NCI-H510A treated with DMSO at 0.1 percent for 48 hours (cell line): ENCODE measurements at regions not wholly inside any gene's neighbourhood (a gene's known extent, or its start where the extent isn't known, plus 50 kb on each side); places are given as distances from the start of the nearest gene placed in this dataset.
A peak's percentile ranks its signal among the peaks of the same experiment; 100 is the strongest.
"Not testable (repeated sequence)": the region's sequence is repeated elsewhere in the genome, so short reads cannot be mapped to it uniquely, and the experiment has no call there.

Experiments
- DNase-seq: peaks from one replicate; lab custom pipeline; 2025; lab: John Stamatoyannopoulos, UW

DNA sequence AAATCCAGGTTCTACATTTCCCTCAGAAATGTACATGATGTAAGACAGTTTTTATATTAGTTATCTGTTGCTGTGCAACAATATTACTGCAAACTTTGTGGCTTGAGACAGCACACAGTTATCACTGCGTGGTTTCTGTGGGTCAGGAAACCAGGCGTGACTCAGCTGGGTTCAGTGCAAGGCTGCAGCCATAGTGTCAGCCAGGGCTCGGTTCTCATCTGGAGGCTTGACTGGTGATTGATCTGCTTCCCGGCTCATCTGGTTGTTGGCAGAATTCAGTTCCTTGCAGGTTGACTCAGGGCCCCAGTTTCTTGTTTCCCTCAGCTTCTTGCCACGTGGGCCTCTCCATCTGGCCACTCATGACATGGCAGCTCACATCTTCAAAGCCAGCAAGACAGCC, 146.8 kb upstream of the ROPN1B start:
- DNase-seq = not testable (repeated sequence)

DNA sequence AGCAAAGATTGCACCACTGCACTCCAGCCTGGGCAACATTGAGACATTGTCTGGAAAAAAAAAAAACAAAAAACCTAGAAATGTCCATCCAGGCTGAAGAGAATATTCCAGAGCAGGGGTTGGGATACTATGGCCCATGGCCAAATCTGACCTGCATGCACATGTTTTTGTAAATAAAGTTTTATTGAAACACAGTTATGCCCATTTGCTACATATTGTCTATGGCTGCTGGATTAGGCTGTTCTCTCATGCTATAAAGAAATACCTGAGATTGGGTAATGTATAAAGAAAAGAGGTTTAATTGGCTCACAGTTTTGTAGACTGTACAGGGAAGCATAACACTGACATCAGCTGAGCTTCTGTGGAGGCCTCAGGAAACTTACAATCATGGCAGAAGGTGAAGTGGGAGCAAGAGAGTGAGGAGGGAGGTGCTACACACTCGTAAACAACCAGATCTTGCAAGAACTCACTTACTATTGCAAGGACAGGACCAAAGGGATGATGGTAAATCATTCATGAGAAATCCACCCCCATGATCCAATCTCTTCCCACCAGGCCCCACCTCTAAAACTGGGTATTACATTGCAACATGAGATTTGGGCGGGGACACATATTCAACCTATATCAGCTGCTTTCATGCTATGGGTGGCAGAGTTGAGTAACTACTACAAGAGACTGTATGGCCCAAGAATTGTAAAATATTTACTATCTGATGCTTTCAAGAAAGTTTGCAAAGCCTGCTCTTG, 137.8 kb upstream of the ROPN1B start:
- DNase-seq = not testable (repeated sequence)

DNA sequence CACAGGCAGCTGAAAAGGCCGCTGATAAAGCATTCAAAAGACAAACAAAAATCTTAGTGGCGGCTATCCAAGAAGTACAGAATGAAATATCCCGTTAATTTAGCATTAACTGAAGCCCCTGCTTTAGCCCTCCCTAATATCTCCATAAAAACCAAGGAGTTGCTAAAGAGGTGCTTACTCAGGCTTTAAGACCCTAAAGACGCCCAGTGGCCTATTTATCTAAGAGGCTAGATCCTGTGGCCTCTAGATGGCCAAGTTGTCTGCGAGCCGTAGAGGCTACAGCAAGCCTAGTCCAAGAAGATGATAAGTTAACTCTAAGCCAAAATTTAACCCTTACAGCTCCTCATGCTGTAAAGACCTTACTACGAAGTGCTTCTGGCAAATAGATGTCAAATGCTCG, 133.4 kb upstream of the ROPN1B start:
- DNase-seq = not testable (repeated sequence)

DNA sequence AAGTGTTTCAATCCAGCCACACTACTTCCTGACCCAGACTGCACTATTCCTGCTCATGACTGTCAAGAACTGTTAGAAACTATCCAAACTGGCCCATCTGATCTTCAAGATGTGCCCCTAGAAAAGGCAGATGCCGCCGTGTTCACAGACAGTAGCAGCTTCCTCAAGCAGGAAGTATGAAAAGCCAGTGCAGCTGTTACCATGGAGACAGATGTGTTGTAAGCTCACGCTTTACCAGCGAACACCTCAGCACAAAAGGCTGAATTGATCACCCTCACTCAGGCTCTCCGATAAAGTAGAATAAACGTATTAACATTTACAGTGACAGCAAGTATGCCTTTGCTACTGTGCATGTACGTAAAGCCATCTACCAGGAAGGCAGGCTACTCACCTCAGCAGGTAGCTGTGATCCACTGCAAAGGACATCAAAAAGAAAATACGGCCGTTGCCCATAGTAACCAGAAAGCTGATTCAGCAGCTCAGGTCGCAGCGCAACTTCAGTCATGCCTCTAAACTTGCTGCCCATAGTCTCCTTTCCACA, 132.9 kb upstream of the ROPN1B start:
- DNase-seq = peak; percentile 6

DNA sequence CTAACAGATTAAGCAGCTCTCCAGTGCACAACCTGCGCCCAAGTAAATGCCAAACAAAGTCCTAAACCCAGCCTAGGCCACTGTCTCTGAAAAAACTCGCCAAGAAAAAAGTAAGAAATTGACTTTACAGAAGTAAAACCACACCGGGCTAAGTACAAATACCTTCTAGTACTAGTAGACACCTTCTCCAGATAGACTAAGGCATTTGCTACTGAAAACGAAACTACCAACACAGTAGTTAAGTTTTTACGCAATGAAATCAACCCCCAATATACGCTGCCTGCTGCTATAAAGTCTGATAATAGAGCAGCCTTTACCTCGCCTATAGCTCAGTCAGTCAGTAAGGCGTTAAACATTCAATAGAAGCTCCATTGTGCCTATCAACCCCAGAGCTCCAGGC, 132.2 kb upstream of the ROPN1B start:
- DNase-seq = not testable (repeated sequence)

DNA sequence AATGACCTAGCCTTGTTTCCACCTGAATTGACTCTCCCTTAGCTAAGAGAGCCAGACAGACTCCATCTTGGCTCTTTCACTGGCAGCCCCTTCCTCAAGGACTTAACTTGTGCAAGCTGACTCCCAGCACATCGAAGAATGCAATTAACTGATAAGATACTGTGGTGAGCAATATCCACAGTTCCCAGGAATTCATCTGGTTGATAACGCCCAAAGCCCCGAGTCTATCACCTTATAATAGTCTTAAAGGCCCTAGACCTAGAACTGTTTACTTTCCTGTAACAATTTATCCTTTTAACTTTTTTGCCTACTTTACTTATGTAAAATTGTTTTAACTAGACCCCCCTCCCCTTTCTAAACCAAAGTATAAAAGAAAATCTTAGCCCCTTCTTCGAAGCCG, 130.1 kb upstream of the ROPN1B start:
- not testable (repeated sequence) for DNase-seq

DNA sequence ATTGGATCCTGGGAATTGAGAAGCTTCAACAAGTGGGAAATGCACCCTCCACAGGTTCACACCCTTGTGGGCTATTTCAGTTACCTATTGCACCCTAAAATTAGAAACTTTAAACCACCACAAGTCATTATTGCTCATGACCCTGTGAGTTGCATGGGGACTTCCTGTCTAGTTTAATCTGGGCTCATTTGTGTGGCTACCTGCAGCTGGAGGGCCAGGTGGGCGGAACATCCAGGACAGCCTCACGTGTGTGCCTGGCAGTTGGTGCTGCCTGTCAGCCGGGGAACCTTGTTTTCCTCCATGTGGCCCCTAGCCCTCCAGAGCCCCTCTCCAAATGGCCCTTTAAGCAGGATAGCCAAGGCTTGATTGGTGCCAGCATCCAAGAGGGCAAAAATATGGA, 128.5 kb upstream of the ROPN1B start:
- DNase-seq = not testable (repeated sequence)

DNA sequence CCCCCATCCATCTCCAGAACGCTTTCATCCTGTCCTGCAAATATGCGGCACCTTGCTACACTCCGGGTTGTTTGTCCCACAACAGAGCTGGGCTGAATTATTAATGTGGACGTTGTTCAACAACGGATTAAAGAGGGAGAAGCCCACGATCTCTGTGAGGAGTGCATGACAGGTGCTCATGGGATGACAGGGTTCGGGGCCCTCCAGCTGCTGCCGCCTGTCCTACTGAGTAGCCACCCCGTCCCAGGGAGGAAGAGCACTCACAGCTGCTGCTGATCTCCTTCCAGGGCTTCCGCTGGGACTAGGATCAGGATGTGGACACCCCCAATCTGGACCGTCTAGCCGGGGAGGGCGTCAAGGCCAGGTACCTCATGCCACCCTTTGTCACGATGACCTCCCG, 121.0 kb upstream of the ROPN1B start:
- not testable (repeated sequence) for DNase-seq

DNA sequence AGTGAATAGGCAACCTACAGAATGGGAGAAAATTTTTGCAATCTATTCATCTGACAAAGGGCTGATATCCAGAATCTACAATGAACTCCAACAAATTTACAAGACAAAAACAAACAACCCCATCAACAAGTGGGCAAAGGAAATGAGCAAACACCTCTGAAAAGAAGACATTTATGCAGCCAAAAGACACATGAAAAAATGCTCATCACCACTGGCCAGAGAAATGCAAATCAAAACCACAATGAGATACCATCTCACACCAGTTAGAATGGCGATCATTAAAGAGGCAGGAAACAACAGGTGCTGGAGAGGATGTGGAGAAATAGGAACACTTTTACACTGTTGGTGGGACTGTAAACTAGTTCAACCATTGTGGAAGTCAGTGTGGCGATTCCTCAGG, 114.0 kb upstream of the ROPN1B start:
- DNase-seq = not testable (repeated sequence)

DNA sequence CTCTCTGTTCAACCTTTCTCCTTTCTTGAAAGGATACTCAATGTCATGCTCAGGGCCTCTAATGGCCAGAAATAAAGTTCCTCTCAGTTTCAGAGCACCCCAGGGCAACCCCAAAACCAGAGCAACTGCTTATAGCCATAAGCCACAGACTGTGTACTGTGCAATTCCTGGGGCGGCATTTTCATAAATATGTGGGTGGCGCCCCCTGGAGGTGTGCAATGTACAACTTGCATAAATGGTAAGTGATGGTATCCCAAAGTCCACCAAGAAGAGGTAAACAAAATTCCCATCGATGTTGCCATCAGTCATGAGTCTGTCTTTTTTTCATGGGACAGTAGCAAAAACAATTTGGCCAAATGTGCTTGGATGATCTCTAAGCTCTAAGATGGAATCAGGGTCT, 108.4 kb upstream of the ROPN1B start:
- not testable (repeated sequence) for DNase-seq

DNA sequence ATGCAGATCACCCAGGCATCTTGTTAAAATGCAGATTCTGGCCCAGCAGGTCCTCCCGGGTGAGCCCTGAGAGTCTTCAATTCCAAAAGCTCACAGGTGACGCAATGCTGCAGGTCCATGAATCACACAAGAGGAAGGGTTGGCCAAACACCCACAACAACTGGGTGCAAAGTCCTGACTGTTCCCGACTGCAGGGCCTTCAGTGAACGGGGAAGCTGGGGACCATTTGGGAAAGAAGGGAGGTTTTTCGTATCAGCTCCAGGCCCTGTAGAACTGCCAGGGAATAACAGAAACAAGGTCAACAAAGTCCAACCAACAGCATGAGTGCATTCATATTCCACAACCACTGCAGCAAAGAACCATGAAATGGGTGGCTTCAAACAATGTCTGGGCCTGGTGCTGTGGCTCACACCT, 106.1 kb upstream of the ROPN1B start:
- not testable (repeated sequence) for DNase-seq

DNA sequence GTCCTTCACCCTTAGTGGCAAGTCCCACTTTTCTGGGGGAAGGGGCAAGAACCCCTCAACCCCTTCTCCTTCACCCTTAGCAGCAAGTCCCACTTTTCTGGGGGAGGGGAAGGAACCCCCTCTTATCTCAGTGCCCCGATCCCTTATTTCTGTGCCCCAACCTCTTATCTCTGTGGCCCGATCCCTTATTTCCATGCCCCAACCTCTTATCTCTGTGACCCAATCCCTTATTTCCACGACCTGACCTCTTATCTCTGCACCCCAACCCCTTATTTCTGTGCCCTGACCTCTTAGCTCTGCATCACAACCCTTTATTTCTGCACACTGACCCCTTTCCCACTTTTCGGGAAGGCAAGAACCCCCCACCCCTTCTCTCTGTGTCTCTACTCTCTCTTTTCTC, 104.4 kb upstream of the ROPN1B start:
- not testable (repeated sequence) for DNase-seq

DNA sequence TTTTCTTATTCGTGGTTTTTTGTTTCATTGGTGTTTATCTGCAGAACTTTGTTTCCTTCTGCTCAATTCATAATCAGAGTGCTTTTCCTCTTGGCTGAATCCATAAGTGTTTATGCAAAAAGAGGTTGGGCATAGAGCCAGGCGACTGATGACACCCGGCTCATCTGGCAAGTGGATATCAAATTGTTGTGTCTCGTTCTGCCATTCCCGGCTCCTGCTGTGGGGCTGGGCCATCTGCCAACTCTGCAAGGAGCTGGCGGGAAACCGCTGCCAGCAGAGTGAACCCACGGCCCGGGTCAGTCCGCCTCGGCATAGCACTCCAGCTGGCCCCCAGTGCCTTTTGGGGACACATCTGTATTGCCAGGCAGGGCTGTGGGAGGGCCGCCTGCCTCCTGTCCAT, 83.0 kb upstream of the ROPN1B start:
- DNase-seq = peak; percentile 72

DNA sequence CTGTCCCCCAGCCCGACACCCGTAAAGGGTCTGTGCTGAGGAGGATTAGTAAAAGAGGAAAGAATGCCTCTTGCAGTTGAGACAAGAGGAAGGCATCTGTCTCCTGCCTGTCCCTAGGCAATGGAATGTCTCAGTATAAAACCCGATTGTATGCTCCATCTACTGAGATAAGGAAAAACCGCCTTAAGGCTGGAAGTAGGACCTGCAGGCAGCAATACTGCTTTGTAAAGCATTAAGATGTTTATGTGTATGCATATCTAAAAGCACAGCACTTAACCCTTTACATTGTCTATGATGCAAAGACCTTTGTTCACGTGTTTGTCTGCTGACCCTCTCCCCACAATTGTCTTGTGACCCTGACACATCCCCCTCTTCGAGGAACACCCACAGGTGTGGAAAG, 69.8 kb upstream of the ROPN1B start:
- DNase-seq = not testable (repeated sequence)

DNA sequence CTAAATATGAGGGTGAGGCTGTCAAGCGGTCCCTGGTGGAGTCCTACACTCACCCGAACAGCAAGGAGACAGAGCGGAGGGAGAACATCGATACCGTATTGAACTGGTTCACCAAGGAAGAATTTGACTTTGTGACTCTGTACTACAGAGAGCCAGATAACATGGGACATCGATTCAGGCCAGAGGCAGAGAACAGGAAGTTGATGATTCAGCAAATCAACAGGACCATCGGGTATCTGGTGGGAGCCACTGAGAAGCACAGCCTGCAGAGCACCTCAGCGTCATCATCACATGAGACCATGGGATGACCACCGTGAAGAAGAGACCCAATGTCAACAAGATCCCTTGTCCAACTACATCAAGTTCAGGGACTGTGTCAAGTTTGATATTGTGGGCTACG, 67.5 kb upstream of the ROPN1B start:
- DNase-seq = not testable (repeated sequence)

DNA sequence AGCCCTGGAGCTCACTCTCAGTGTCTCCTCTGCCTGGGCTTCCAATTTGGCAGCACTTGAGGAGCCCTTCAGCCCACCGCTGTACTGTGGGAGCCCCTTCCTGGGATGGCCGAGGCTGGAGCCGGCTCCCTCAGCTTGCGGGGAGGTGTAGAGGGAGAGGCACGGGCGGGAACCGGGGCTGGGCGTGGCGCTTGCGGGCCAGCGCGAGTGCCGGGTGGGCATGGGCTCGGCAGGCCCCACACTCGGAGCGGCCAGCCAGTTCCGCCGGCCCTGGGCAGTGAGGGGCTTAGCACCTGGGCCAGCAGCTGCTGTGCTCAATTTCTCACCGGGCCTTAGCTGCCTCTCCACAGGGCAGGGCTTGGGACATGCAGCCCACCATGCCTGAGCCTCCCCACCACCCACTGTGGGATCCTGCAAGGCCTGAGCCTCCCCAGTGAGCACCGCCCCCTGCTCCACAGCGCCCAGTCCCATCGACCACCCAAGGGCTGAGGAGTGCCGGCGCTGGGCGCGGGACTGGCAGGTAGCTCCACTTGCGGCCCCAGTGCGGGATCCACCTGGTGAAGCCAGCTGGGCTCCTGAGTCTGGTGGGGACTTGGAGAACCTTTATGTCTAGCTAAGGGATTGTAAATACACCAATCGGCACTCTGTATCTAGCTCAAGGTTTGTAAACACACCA, 65.1 kb upstream of the ROPN1B start:
- not testable (repeated sequence) for DNase-seq

DNA sequence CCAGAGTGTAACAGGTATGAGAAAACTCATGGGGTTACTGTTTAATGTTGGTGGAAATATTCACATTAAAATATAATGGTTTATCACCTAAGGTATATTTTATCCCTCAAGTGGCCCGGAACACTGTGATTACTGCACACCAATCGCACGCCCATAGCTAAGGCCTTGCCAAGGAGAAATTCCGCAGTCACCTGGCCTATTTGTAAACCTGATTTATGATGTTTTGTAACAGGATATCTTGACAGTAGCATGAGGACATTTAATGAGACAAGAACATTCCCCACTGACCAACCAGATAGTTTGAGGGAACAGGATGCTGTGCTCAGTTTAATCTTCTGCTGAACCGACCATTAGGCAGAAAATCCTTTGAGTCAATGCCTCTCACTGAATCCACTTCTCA, 61.7 kb upstream of the ROPN1B start:
- DNase-seq = peak; percentile 59

DNA sequence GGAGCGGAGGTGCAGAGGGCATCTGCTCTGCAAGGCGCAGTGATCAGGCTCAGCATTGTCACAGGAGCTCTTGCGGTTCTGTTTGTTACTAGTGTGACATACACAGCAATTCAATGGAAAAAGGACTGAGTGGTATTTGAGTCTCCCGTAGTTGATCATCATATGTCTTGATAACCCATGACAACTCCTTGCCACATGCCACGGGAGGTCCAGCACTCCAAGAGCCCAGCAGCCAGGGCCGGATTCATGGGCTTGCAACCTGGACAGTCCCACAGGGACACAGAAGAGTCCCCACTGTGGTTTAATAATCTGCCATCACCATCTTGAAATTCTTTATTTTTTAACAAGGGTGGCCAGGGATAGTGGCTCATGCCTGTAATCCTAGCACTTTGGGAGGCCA, 58.1 kb upstream of the ROPN1B start:
- DNase-seq = not testable (repeated sequence)

DNA sequence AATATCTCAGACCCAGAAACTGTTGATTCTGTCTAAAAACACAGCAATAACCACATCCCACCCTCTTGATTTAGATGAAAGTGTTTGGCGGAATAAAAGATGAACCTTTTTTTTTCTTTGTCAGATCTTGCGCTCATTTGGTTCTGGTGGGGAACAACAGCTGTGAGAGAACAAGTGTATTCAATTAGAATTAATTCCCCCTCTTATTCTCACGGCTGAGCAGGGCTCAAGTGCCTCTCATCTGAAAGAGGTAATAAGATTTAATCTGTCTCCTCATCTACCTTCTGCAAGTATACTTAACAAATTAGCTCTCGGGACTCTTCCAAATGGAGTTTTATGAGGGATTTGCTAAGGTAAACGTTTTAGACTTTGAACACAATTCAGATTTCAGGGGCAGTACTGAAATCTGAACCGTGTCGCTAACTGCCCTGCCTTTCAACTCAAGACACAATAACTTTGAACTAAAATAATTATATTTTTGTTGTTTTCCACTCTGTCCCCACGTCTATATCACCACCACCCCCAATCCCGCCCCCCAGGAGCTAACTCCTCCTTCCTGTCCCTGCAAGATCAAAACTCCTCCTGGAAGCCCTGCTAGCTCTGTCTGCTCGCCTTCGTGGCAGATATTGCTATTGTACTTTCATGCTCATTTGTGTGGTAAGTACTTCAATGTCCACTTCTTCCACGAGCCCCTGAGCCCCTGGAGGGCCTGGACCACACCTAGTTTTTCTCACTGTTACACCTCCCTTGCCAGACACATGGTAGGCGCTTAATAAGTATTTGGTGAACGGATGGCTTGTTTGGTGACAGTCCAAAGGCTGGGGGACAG, 54.2 kb upstream of the ROPN1B start:
- not testable (repeated sequence) for DNase-seq

DNA sequence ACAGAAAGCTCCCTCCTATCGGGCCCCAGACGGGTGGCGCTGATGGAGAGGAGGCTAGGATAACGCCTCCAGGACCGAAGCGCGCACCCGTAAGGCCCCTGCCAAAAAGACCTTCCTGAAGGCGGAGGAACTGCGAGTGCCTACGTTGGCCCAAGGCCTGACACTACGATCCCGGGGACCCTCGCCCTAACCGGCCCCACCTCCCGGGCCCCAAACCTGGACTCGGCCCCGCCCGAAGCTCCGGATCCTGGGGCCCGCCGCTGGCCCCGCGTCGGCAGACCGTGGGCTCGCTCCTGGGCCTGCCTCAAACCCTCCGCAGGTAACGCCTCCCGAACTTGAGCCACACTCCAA, 53.6 kb upstream of the ROPN1B start:
- DNase-seq = not testable (repeated sequence)

DNA sequence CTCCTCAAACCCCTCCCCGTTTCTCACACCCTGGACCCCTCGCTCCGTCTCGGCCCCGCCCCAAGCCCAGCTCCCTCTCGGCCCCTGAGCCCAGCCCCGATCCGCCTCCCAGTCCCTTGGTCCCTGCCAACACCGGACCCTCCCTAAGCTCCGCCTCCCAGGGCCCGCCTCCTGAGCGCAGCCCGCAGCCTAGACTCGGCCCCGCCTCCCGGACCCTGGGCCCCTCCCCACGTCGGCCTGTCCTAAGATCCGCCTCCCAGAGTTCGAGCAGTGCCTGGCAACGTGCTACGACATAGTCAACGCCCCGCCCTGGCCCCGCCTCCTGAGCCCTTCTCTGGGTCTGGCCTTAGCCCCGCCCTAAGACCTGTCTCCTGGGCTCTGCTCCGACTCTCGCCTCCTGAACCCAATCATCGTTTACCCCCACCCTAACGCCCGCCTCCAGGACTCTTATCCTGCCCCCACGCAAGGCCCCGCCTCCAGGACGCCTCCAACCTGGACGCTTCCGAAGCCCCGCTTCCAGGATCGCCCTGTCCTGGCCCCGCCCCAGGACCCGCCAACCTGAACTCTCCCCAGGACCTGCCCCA, 53.1 kb upstream of the ROPN1B start:
- DNase-seq = peak; percentile 80

DNA sequence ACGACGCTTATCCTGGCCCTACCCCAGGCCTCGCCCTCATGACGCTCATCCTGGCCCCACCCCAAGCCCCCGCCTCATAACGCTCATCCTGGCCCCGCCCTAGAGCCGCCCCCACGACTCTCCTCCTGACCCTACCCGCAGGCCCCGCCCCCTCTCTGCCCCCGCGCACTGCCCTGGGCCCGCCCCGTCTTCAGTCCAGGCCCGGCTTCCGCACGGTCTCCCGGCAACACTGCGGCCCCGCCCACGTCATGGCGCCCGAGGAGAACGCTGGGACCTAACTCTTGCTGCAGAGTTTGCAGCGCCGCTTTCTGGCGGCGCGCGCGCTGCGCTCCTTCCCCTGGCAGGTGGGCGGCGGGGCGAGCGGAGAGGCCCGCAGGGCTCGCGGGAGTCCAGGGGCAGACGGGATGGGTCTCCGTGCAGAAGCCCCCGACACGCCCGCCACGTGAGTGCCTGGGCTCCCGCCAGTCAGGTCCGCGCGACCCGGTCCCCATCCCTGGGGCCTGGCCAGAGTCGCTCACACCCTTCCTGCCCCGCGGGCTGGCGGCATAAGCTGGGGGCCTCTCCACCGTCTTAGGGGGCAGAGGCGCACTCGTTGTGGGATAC, 52.5 kb upstream of the ROPN1B start:
- DNase-seq = peak; percentile 80
